ENCODE measurements at regions not wholly inside any gene's neighbourhood (a gene's known extent, or its start where the extent isn't known, plus 50 kb on each side); places are given as distances from the start of the nearest gene placed in this dataset.

GRCh38 chr12:29838768-29839167 is 55.0 kb upstream of the TMTC1 start:
- Histone ChIP-seq H3K27ac (no peak overlapping the region), H3K36me3 (no peaks in the 10 kb centered on the region), H3K9me3 (peaks cover 2 to 4% of the 10 kb centered on the region in 2 donors), H3K27me3 (no peaks in the 10 kb centered on the region), H3K4me1 (no peaks in the 10 kb centered on the region), H3K4me3 (no peak overlapping the region)
- intact Hi-C loops (cut with DNase I; ENCODE audit: low total_unique reads) (no loop called here), in situ Hi-C loops (cut with MboI; ENCODE audit: low pct_ligation_motif_present in 1 of 4, low pct_unique_long_range_greater_than_20kb in 1 of 4, low sequenced_read_pairs in 3 of 4) (no loop called here)
- WGBS, 2 donors (ENCODE audit: low coverage in 1 of 2): 91 to 97% methylated on average over 1 of the region's 1 CpG
- no peak for DNase-seq
- TF ChIP-seq POLR2A (IDR thresholded peaks at IDR 0.05): no peak
- TF ChIP-seq POLR2AphosphoS5 (IDR thresholded peaks at IDR 0.05): no peak
- TF ChIP-seq CTCF (IDR thresholded peaks at IDR 0.05): no peak
- no peak for TF ChIP-seq EP300 (IDR thresholded peaks at IDR 0.05; ENCODE audit: low read depth)

Small RNAs in the stretch of these regions (small RNA-seq; reads per million reads assigned to genes)
- gene AC023511.2: 0 reads per million in 4 donors
- 0 reads per million in 4 donors for gene RNA5SP356
